ENCODE measurements at regions not wholly inside any gene's neighbourhood (a gene's known extent, or its start where the extent isn't known, plus 50 kb on each side); places are given as distances from the start of the nearest gene placed in this dataset.

GRCh38 chr12:86931714-86932113 lies 675.5 kb upstream of the MGAT4C start:
- TF ChIP-seq POLR2AphosphoS5 (IDR thresholded peaks at IDR 0.05) (no peak), CTCF (IDR thresholded peaks at IDR 0.05) (no peak)
